Astrocyte of the cerebellum (primary cell): ENCODE measurements at regions not wholly inside any gene's neighbourhood (a gene's known extent, or its start where the extent isn't known, plus 50 kb on each side); places are given as distances from the start of the nearest gene placed in this dataset.
A peak's percentile ranks its signal among the peaks of the same experiment; 100 is the strongest.

Source experiments
- DNase-seq: peaks from one replicate; pipeline ENCODE4 v3.0.0-alpha.2; 2011; ENCODE audit warnings: low read depth
- H3K4me3 ChIP-seq: 2 replicates; pipeline ENCODE4 v1.5.1; 2011; ENCODE audit warnings: mild to moderate bottlenecking, low read depth, low read length, moderate library complexity
- in situ Hi-C: cut with HindIII; loops from 2 replicates; pipeline ENCODE4 v1.10.0; 2017; ENCODE audit warnings: low sequenced_read_pairs
- TF ChIP-seq, protein P1 (sequence below): IDR thresholded peaks from 2 replicates; pipeline ENCODE4 v1.5.1; 2012; ENCODE audit warnings: low read length, low read depth, moderate library complexity, mild to moderate bottlenecking; ENCODE audit errors: missing control alignments

- no peak for DNase-seq
- in situ Hi-C loops: no loop called here
- TF ChIP-seq, protein P1, sequence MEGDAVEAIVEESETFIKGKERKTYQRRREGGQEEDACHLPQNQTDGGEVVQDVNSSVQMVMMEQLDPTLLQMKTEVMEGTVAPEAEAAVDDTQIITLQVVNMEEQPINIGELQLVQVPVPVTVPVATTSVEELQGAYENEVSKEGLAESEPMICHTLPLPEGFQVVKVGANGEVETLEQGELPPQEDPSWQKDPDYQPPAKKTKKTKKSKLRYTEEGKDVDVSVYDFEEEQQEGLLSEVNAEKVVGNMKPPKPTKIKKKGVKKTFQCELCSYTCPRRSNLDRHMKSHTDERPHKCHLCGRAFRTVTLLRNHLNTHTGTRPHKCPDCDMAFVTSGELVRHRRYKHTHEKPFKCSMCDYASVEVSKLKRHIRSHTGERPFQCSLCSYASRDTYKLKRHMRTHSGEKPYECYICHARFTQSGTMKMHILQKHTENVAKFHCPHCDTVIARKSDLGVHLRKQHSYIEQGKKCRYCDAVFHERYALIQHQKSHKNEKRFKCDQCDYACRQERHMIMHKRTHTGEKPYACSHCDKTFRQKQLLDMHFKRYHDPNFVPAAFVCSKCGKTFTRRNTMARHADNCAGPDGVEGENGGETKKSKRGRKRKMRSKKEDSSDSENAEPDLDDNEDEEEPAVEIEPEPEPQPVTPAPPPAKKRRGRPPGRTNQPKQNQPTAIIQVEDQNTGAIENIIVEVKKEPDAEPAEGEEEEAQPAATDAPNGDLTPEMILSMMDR: no peak
- H3K4me3 ChIP-seq: no peak overlapping the region
Measured at GRCh38 chr1:96234299-96234698, 487.3 kb upstream of the PTBP2 start.

DNA sequence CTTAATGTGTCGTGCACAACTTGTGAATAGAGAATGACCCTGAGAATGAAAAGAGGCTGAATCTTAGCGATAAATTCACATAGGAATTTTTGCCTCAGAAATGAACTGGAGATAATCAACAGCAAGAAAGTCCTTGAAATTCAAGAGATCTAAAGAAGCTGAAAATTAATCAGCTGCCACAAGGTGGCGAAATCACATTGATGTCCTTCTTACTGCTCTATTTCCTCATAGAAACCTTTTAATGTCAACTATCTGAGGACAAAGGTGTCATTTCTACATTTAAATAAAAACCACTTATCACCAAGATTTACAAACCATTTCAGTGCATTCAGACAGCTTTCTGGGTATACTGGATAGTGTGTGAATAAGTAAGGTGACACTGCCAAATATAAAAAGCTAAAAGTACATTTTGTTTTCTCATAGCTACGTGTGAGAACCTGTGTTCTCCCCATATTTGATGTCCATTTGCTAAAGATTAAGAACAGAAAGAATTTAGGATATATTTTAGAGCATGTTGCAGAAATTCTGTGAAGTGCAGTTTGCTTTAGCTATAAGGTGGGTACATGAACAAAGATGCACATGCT is 485.3 kb upstream of the PTBP2 start:
- in situ Hi-C loops: no loop called here
- no peak overlapping the region for H3K4me3 ChIP-seq
- DNase-seq: peak; percentile 62
- TF ChIP-seq, protein P1: peak; percentile 48

DNA sequence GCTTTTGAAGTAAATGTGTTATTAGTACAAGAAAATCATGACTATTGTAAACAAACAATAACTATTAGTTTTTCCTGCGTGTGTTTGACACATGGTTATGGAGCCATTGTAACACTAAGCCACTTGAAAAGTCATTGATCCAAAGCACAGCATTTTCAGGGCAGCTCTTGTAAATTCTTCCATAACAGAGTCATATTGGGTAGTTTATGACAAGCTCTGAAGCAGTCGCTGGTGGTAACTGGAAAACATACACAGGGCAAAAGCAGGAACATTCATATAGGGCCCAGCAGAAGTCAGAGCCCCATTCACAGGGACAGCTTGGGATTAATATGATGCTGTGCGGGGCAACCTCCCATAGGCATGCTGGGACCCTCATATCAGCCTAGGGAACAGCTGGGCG is 483.2 kb upstream of the PTBP2 start:
- H3K4me3 ChIP-seq: no peak overlapping the region
- in situ Hi-C loops: no loop called here
- no peak for DNase-seq
- TF ChIP-seq, protein P1: no peak

- TF ChIP-seq, protein P1: no peak
- H3K4me3 ChIP-seq: no peak overlapping the region
- no peak for DNase-seq
- in situ Hi-C loops: no loop called here
Measured at GRCh38 chr1:96240438-96240837, 481.1 kb upstream of the PTBP2 start.

DNA sequence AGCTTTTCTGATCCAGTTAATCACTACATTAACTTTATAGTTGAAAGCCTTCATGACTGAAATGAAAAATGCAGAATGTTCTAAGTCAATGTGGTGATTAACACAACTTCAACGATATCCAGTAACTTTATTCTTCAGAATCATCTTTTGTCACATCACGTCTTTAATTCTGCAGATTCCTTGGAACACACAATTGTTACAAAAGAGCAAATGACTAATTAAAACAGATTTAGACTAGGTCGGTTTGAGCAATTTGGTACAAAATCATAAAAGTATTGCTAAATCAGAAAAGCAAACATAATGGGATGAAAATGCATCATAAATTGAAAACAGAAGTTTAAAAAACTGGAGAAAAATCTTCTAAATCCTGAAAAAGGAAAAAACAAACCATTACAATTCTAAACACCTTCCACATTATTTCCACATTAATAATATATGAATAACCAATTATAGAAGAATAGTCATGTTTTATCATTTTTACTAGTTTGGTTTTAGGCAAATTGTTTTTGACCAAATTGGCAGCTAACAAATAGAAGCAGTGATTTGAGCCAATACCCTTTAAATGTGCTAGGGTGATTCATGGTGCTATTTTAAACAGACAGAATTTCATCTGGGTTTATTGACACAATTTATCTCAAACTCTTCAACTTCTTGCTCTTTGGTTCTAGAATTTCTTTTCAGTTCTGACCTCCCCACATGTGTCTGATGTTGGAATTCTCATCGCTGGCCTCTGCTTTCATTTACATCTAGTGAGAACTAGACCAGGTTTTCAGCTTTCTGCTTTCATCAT is 468.1 kb upstream of the PTBP2 start:
- no peak overlapping the region for H3K4me3 ChIP-seq
- in situ Hi-C loops: no loop called here
- TF ChIP-seq, protein P1: no peak
- no peak for DNase-seq

DNA sequence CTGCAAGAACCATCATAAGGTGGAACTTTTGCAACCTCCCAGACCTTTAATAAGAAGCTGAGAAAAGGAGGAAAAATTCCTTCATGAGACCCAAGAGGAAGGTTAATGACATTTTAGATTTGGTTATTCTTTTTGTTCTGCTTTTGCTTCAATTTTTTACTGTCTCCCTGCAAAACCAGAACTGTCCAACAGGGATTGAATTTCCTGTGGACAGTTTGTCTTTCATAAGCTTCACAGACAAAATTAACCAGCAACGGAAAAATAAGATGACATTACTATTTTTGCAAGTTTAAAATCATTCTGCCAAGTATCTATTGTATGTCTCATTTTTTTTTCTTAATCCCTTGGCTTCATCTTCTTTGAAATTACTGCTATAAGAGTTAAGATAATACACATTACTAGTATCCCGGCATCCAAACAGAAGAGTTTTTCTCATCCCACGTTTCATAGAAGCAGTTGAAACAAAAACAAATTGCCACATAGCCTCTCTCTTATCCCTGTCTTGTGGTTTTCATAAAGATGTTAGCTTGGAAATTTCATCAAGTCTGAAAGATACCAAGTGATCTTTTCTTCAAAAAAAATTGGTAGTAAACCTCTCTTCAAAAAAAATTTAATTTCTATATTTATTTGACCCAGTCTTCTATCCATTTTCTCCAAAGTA is 465.3 kb upstream of the PTBP2 start:
- H3K4me3 ChIP-seq: no peak overlapping the region
- no peak for DNase-seq
- in situ Hi-C loops: no loop called here
- TF ChIP-seq, protein P1: no peak
